H1 (cell line): ENCODE measurements at regions not wholly inside any gene's neighbourhood (a gene's known extent, or its start where the extent isn't known, plus 50 kb on each side); places are given as distances from the start of the nearest gene placed in this dataset.

ENCODE experiments used
- CEBPB ChIP-seq: IDR thresholded peaks from 2 replicates; pipeline ENCODE4 v1.6.1; 2012; ENCODE audit warnings: low read depth, low read length
- CHD1 ChIP-seq: IDR thresholded peaks from 2 replicates; pipeline ENCODE4 v1.6.1; 2012; ENCODE audit warnings: low read depth, low read length, improper control_type of control experiment
- CHD2 ChIP-seq: IDR thresholded peaks from 2 replicates; pipeline ENCODE4 v1.6.1; 2012; ENCODE audit warnings: low read length, improper control_type of control experiment
- EP300 ChIP-seq, 2 experiments: IDR thresholded peaks; 1 replicate in 1 of 2; 2 replicates in 1 of 2; pipeline ENCODE4 v1.6.1; 2011 to 2012; ENCODE audit warnings: low read depth in 2 of 2, low read length in 2 of 2, mild to moderate bottlenecking in 2 of 2, borderline replicate concordance in 1 of 2, inconsistent platforms in 1 of 2, moderate library complexity in 1 of 2
- MAFK ChIP-seq: IDR thresholded peaks from 2 replicates; pipeline ENCODE4 v1.6.1; 2012; ENCODE audit warnings: low read depth, mild to moderate bottlenecking, improper control_type of control experiment, low read length
- POLR2AphosphoS5 ChIP-seq: IDR thresholded peaks from 2 replicates; pipeline ENCODE4 v1.6.1; 2011; ENCODE audit warnings: low read depth, low read length
- RAD21 ChIP-seq, 2 experiments: IDR thresholded peaks in 1 of 2; conservative IDR thresholded peaks in 1 of 2; 2 replicates each; pipeline ENCODE4 v1.6.1; 2011; ENCODE audit warnings: low read depth in 2 of 2, low read length in 2 of 2, improper control_type of control experiment in 1 of 2, inconsistent platforms in 1 of 2, mild to moderate bottlenecking in 1 of 2, moderate library complexity in 1 of 2
- SP1 ChIP-seq: IDR thresholded peaks from 2 replicates; pipeline ENCODE4 v1.6.1; 2011; ENCODE audit warnings: low read depth, low read length
- SRF ChIP-seq: IDR thresholded peaks from 2 replicates; pipeline ENCODE4 v1.6.1; 2011; ENCODE audit warnings: mild to moderate bottlenecking, low read depth, low read length, moderate library complexity
- SUZ12 ChIP-seq: fragments of 200-600 bp; sonication (generic); IDR thresholded peaks from 2 replicates; pipeline ENCODE4 v1.6.1; 2012; ENCODE audit warnings: mild to moderate bottlenecking, inconsistent platforms, low read length, moderate library complexity, mixed read lengths
- TCF12 ChIP-seq: IDR thresholded peaks from 2 replicates; pipeline ENCODE4 v1.6.1; 2011; ENCODE audit warnings: low read depth, mild to moderate bottlenecking, low read length
- YY1 ChIP-seq: IDR thresholded peaks from 2 replicates; pipeline ENCODE4 v1.6.1; 2011; ENCODE audit warnings: low read depth, mild to moderate bottlenecking, low read length
- ZNF274 ChIP-seq: IDR thresholded peaks from 2 replicates; pipeline ENCODE4 v1.7.0; 2012; ENCODE audit warnings: low read length, borderline replicate concordance; ENCODE audit errors: extremely low read depth
- TF ChIP-seq, protein P1 (sequence below), 3 experiments: IDR thresholded peaks; 1 replicate in 2 of 3; 2 replicates in 1 of 3; pipeline versions ENCODE4 v1.5.1 to v1.6.1; 2011; ENCODE audit warnings: low read length in 3 of 3, mild to moderate bottlenecking in 3 of 3, inconsistent platforms in 2 of 3, low read depth in 1 of 3, moderate library complexity in 1 of 3; ENCODE audit not compliant: insufficient read depth in 1 of 3; ENCODE audit errors: control extremely low read depth in 1 of 3

DNA sequence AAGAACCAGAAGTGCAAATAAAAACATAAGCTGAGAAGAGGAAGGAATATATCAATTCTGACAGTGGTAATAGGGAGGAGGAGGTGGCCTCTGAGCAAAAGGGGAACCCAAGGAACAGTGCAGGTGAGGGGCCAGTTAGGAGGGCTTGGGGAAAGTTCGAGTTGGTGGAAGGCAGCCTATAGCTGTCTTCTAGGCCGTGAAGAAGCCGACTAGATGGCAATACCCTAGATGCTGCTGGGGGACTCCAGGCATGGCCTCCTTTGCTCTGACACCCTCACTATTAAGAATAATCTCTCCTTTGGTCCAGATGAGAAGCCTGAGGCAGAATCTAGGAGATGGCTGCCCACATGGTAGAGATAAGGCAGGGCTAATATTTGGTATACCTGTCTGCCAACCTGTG lies 351.1 kb upstream of the PLXNA2 start:
- TF ChIP-seq, protein P1, sequence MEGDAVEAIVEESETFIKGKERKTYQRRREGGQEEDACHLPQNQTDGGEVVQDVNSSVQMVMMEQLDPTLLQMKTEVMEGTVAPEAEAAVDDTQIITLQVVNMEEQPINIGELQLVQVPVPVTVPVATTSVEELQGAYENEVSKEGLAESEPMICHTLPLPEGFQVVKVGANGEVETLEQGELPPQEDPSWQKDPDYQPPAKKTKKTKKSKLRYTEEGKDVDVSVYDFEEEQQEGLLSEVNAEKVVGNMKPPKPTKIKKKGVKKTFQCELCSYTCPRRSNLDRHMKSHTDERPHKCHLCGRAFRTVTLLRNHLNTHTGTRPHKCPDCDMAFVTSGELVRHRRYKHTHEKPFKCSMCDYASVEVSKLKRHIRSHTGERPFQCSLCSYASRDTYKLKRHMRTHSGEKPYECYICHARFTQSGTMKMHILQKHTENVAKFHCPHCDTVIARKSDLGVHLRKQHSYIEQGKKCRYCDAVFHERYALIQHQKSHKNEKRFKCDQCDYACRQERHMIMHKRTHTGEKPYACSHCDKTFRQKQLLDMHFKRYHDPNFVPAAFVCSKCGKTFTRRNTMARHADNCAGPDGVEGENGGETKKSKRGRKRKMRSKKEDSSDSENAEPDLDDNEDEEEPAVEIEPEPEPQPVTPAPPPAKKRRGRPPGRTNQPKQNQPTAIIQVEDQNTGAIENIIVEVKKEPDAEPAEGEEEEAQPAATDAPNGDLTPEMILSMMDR (IDR thresholded peaks at IDR 0.05; ENCODE audit: control extremely low read depth in 1 of 3, insufficient read depth in 1 of 3, low read depth in 1 of 3, low read length in 3 of 3): no peak
- TF ChIP-seq SP1: no peak
- TF ChIP-seq POLR2AphosphoS5: no peak
- no peak for TF ChIP-seq MAFK
- TF ChIP-seq CHD2: no peak
- TF ChIP-seq CEBPB: no peak
- no peak for TF ChIP-seq RAD21 (IDR thresholded peaks at IDR 0.05 in 1 of 2, conservative IDR thresholded peaks at IDR 0.05 in 1 of 2; ENCODE audit: low read depth in 2 of 2, low read length in 2 of 2)
- no peak for TF ChIP-seq ZNF274
- no peak for TF ChIP-seq EP300 (IDR thresholded peaks at IDR 0.05; ENCODE audit: borderline replicate concordance in 1 of 2, low read depth in 2 of 2, low read length in 2 of 2)
- no peak for TF ChIP-seq SUZ12
- no peak for TF ChIP-seq TCF12
- TF ChIP-seq YY1: no peak
- TF ChIP-seq SRF: no peak
- TF ChIP-seq CHD1: no peak
